CD4-positive, alpha-beta T cell treated with Interleukin-4 for 4 hours (primary cell): ENCODE measurements at regions not wholly inside any gene's neighbourhood (a gene's known extent, or its start where the extent isn't known, plus 50 kb on each side); places are given as distances from the start of the nearest gene placed in this dataset.

Source experiments
- DNase-seq: peaks from one replicate; pipeline ENCODE4 v3.0.0-alpha.2; 2020

DNA sequence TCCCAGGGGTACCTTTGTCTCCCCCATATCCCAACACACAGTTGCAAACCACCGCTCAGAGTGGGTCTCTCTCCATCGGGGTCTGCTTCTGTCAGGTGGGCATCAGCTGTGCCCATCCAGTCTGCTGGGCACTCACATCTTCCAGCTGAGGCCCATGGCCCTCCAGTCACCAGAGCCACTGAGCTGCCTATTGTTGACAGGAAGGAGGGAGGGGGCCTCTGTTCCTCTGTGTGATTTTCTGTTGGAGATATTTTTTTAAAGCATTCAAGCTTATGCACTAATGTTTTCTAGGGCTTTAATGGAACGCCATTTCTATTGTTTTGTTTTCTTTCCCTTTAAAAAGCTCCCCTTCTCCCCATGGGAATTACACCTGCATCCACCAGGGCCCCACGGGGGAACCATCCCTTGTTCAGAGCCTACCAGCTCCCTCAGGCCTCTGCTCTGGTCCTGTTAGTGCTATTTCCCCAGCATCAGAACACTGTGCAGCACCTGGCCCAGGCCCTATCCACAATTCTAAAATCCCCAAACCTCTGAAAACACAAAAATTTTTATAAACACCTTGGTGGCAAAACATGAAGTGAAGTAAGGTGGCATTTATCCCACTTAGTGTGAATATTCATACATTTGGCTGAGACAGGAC is 326.2 kb downstream of the CD83 start:
- no peak for DNase-seq

DNA sequence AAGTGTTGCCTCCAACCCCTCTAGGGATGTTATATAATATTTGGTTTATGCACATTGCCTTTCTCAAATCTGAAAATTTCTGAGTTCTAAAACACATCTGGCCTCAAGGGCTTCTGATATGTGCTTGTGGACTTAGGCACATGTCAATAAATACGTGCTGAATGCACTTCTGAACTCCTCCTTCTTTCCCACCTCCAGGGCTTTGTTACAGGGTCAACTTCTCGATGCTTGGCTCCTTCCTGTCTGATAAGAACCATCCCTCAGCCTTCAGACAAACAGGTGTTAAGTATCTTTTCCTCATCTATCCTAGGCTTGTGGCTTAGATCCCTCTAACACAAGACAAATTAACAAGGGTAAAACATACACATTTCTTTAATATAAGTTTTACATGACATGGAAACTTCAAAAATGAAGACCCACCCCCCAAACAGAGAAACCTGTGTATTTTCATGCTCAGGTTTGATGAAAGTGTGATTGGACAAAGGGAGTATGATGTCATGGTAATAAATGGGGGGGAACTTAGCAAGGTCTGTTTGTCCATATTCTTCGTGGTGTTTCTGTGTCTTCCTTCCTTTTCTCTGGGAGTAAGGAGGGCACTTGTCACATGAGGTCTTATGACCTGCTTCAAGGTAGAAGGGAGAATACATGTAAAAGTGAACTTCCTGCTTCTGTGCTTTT is 326.9 kb downstream of the CD83 start:
- no peak for DNase-seq

GRCh38 chr6:14447240-14447639 is 329.7 kb downstream of the CD83 start:
- DNase-seq: no peak

- no peak for DNase-seq
Measured at GRCh38 chr6:14448246-14448645, 330.7 kb downstream of the CD83 start.

DNA sequence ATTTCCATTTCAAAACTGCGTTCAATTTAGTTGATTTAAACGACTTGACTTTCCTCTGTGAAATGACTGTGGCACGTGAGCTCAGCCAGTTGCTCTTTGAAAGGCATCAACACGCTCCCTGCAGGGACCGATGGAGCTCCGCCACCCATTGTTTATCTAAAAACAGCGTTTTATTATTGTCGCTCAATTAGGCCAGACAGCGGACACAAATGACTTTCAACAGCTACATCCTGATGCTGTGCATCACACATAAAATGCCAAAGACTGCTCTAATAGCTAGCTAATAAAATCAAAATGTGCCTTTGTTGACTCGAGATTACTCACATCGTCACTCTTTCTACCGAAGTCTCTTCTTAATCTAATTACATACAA is 332.5 kb downstream of the CD83 start:
- DNase-seq: no peak

GRCh38 chr6:14450578-14450977 is 333.0 kb downstream of the CD83 start:
- no peak for DNase-seq

DNA sequence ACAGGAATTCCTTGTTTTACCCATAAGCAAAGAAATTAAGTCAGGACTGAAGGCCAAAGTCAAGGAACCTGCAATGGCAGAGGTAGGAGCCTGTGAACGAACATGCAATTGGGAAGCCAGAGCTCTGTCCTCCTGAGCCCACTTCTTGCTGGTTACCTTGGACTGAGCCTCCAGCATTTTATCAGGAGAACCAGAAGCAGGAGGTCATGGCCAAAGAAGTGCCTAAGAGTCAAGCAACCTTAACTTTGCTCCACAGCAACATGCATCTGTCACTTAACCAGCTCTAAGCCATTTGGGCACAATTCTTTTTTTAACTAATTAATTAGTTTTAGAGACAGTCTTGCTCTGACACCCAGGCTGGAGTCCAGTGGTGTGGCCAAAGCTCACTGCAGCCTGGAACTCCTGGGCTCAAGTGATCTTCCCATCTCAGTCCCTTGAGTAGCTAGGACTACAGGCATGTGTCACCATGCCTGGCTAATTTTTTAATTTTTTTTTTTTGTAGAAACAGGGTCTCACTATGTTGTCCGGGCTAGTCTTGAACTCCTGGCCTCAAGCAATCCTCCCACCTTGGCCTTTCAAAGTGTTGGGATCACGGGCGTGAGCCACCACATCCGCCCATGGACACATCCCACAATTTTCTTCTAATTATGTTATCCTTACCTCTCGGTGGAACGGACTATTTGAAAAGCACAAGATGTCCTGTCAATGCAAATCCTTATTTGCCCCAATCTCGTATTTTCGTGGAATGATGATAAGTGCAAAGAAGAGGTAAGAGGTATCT is 334.2 kb downstream of the CD83 start:
- DNase-seq: no peak

- peak; percentile 38 for DNase-seq
Measured at GRCh38 chr6:14452567-14453527, 335.3 kb downstream of the CD83 start.

- DNase-seq: no peak
Measured at GRCh38 chr6:14453712-14454472, 336.3 kb downstream of the CD83 start.

- peak; percentile 23 for DNase-seq
Measured at GRCh38 chr6:14454473-14454775, 336.9 kb downstream of the CD83 start.

DNA sequence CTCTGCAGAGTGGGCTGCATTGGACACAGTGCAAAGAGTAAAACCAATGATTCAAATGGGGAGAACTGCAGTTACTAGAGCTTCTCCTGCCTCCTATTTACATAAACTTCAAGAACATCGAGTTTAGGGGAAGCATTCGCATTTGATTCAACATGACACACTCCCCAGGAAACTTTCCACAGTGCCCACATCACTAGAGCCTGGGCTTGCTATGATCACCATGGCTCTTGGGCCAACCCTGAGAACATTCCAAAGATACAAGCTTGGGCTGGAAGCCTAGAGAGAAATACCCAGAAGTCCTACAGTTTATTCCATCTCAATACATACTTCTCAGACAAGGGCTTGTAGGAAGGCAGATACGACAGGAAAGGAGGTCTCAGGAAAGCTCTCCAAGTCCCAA is 337.9 kb downstream of the CD83 start:
- no peak for DNase-seq

DNA sequence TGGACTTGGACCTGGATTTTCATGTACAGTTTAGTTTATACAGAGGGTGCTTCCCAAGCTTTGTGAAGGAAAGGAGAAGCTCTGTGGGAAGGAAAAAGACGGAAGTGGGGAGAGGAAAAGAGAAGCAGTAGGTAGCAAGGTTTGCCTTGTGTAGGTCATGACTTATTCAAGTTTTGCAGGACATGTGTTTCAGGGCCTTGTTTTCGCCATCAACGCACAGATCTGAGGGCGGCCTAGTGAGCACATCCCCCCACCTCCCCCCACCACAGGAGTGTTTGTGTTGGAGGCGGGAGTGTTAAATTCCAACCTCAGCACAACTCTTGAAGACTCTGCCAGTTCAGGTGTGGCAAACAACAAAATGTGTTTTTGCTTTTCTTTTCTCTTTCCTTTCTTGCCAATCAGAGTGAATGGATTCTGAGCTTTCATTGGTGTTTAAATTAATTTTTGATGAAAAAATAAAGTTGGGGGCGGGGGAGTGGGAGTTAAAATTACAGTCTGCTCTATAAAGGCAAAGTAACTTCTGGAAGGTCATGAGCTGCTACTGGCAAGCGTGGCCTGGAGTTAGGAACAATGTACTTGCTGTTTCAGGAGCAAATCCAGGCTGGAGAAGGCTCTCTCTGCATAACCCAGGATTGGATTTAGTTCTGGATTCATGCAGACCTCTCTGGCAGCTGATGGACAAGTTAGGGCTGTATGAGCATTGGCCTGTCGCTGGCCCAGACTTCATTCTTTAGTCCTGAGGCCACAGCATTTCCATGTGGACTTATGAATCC is 338.5 kb downstream of the CD83 start:
- DNase-seq: no peak

- DNase-seq: no peak
Measured at GRCh38 chr6:14456941-14457340, 339.4 kb downstream of the CD83 start.

GRCh38 chr6:14458669-14459266 is 341.2 kb downstream of the CD83 start:
- DNase-seq: no peak

- DNase-seq: no peak
Measured at GRCh38 chr6:14459315-14459714, 341.7 kb downstream of the CD83 start.

DNA sequence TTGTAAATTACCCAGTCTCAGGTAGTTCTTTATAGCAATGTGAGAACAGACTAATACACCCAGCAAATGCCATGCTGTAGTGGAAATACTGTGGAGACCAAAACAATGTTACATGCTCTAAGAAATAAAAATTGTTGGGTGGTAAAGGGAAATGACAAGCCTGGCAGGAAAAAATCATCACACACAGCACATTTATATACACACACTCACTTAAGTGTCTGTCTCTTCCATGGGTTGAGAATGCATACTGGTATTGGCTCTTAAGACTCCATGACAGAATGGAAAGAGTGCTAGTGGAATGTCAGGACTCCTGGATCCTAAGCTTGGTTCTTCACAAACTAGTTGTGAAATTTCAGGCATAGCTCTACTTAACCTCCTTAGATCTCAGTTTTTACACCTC is 343.0 kb downstream of the CD83 start:
- no peak for DNase-seq

DNA sequence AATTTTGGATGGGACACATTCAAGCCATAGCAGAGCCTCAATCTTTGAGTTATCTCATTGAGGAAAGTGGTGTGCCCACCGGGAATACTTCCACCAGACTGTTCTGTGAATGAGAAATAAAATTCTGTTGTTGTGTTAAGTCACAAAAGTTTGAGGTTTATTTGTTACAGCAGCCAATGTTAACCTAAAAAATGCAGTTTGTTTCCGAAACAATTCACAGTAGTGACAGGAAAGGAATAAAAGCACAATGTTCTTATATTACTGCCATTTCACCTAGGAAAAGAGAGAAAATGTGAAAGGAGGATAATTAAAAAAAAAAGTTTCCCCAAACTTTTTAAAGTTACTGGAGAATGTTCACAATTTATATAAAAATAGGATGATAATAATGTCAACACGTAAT is 344.6 kb downstream of the CD83 start:
- no peak for DNase-seq

DNA sequence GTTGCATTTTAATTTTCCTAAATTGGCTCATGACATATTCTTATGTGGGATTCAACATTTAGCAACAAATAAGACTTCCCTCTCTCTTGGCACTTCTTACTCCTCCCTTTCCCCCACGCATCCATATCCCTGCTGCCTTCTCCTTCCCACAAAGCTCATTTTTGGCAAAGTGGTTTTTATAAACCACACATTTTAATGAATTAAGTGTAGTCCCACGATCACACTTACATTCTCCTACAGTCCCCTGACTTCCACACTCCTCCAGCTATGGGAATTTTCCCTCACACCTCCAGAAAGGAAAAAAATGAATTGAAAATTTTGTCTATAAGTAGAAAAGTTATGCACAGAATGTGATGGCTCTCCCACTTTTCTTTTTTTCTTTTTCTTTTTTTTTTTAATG is 345.0 kb downstream of the CD83 start:
- no peak for DNase-seq

- DNase-seq: no peak
Measured at GRCh38 chr6:14463110-14463509, 345.5 kb downstream of the CD83 start.

DNA sequence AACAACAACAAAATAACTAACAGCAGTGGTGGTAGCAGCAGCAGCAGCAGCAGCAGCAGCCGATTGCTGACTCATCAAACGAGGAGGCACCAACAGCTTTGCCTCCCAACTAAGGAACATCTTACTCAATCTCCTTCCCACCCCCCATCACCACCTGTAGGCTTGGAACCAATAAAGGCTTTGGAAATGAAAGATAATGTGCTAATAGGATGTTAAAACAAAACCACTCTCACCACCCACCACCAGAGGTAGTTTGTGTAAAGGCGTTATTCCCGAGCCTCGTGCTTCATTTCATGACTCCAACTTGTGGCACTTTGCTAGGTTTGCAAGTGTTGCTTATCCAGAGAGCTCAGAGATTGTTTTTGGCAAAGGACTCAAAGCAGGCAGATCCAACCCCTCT is 346.5 kb downstream of the CD83 start:
- DNase-seq: no peak

DNA sequence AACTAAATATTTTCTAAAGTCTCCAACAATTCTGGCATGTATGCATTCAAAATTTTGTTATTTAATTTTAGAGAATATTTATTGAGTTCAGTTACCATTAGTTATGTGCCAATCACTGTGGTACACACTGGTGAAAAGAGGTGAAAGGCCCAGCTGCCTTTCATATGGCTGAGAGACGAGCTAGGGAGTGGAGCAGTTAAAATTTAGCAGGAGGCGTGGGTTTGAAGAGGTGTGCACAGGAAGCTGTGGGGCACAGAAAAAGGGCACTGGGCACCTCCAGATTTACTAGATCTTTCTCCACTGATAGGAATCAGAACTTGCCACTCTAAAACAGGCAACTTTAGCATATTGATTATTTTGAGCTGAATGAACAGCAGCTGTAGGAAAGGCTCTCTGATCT is 347.1 kb downstream of the CD83 start:
- DNase-seq: no peak
